HG02840 (cell line): ENCODE measurements at regions not wholly inside any gene's neighbourhood (a gene's known extent, or its start where the extent isn't known, plus 50 kb on each side); places are given as distances from the start of the nearest gene placed in this dataset.

Source experiments
- ATAC-seq: cut with Tn5 transposase; IDR thresholded peaks from one replicate; pipeline ENCODE4 v1.9.1; 2021; ENCODE audit warnings: mild to moderate bottlenecking, moderate library complexity, moderate number of reproducible peaks; ENCODE audit not compliant: unreplicated experiment, low FRiP score

- ATAC-seq, result no peak
Observed at GRCh38 chr10:129280908-129281586, 186.0 kb upstream of the MGMT start.

- no peak for ATAC-seq
Observed at GRCh38 chr10:129285459-129285858, 181.6 kb upstream of the MGMT start.

GRCh38 chr10:129288999-129289584, 177.9 kb upstream of the MGMT start:
- ATAC-seq, result no peak

GRCh38 chr10:129293991-129294700, 172.9 kb upstream of the MGMT start:
- no peak for ATAC-seq

- ATAC-seq, result no peak
Observed at GRCh38 chr10:129294944-129295343, 172.1 kb upstream of the MGMT start.

- ATAC-seq, result no peak
Observed at GRCh38 chr10:129305046-129305445, 162.0 kb upstream of the MGMT start.

- no peak for ATAC-seq
Observed at GRCh38 chr10:129307141-129307540, 159.9 kb upstream of the MGMT start.

- no peak for ATAC-seq
Observed at GRCh38 chr10:129308953-129309564, 158.0 kb upstream of the MGMT start.

- ATAC-seq, result no peak
Observed at GRCh38 chr10:129309565-129309964, 157.5 kb upstream of the MGMT start.

- no peak for ATAC-seq
Observed at GRCh38 chr10:129310881-129311280, 156.2 kb upstream of the MGMT start.

- no peak for ATAC-seq
Observed at GRCh38 chr10:129319934-129320333, 147.1 kb upstream of the MGMT start.

GRCh38 chr10:129320340-129320739, 146.7 kb upstream of the MGMT start:
- ATAC-seq, result no peak

GRCh38 chr10:129321727-129322126, 145.3 kb upstream of the MGMT start:
- no peak for ATAC-seq

GRCh38 chr10:129322933-129323820, 143.9 kb upstream of the MGMT start:
- ATAC-seq, result no peak

GRCh38 chr10:129323879-129324278, 143.2 kb upstream of the MGMT start:
- no peak for ATAC-seq

- ATAC-seq, result no peak
Observed at GRCh38 chr10:129325893-129326292, 141.1 kb upstream of the MGMT start.

GRCh38 chr10:129328546-129328945, 138.5 kb upstream of the MGMT start:
- ATAC-seq, result no peak

- no peak for ATAC-seq
Observed at GRCh38 chr10:129329385-129330055, 137.5 kb upstream of the MGMT start.

- ATAC-seq, result no peak
Observed at GRCh38 chr10:129330211-129330610, 136.8 kb upstream of the MGMT start.
